ENCODE measurements at regions not wholly inside any gene's neighbourhood (a gene's known extent, or its start where the extent isn't known, plus 50 kb on each side); places are given as distances from the start of the nearest gene placed in this dataset.

DNA sequence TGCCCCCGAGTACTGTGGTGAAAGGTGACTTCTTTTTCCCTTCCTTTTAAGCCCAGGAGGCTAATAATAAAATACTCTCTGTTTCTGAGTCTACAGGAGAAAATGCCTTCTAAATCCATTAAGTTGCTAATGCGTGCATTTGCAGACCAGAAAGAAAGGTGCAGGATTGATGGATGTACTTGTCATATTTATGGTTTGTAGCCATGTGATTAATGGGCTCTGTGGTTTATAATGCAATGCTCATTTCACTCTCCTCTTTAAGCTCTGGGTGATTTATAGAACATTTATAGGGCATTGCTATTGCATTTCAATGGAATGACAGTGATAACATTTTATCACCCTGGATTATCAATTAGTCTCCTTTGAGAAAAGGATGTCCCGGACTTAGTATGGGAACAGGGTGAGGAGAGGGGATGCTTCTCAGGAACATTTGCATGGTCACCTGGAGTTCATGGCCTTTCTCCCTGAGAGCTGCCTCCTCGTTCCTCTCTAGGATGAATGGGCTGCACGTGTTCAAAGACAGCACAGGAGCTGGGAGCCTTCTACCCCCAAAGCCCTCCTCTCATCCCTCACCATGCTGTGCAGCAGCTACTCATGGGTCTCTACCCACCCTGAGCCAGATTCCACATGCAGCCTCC is 82.8 kb upstream of the HMGXB4 start:
- H3K9ac ChIP-seq (ENCODE audit: insufficient read depth in 1 of 2, low read depth in 2 of 2, low read length in 2 of 2), result no peak overlapping the region
- POLR2A ChIA-PET, result no interaction called here
- H4K20me1 ChIP-seq (replicated peaks; ENCODE audit: control insufficient read depth, insufficient read depth, low read length), result 0 out of 2 replicates have a peak, but pooled peaks cover 4% of the 10 kb centered on the region
- H3K4me2 ChIP-seq (ENCODE audit: insufficient read depth, low read length), result no peak overlapping the region
- FAIRE-seq (no peak), DNase-seq (ENCODE audit: extremely low read depth in 1 of 4, low spot score in 3 of 4) (no peak), ATAC-seq (no peak)
- no peak overlapping the region for H3K27ac ChIP-seq (ENCODE audit: extremely low read depth, low read depth, low read length)
- intact Hi-C loops (cut with micrococcal nuclease) (no loop called here), in situ Hi-C loops (cut with MboI) (loop anchor here (25.0 kb wide), 1 partner anchor 762 kb away; no protein-coding TSS in a partner anchor)
- no peaks in the 10 kb centered on the region for H3K9me3 ChIP-seq (replicated peaks; ENCODE audit: control insufficient read depth, insufficient read depth, low read depth, low read length)
- no peak overlapping the region for H3K4me3 ChIP-seq
- no peaks in the 10 kb centered on the region for H3K27me3 ChIP-seq (ENCODE audit: control insufficient read depth in 2 of 2, insufficient read depth in 2 of 2, low read length in 2 of 2)
- H2AFZ ChIP-seq (ENCODE audit: low read depth, low read length), result no peak overlapping the region
- H3K36me3 ChIP-seq (ENCODE audit: control insufficient read depth, insufficient read depth, low read length), result peaks cover 7% of the 10 kb centered on the region; the same call in 2 of the 3 replicates
- no TSS peak for BruUV-seq (replicated peaks)
- no peaks in the 10 kb centered on the region for H3K79me2 ChIP-seq (ENCODE audit: control insufficient read depth, insufficient read depth, low read length)
- 67% methylated on average over 5 of the region's 5 CpGs for WGBS (ENCODE audit: insufficient coverage, low coverage, missing lambda C conversion rate)
- TF ChIP-seq MEIS2 (IDR thresholded peaks at IDR 0.05; ENCODE audit: partially characterized antibody) (peak; percentile 25), PPARD (CRISPR knock-in tag; IDR thresholded peaks at IDR 0.05) (no peak), ARID3B (CRISPR knock-in tag; IDR thresholded peaks at IDR 0.05; ENCODE audit: borderline replicate concordance) (no peak), PHTF2 (CRISPR knock-in tag; IDR thresholded peaks at IDR 0.05) (no peak)
- CTCF ChIA-PET (ENCODE audit: low intra/inter-chr PET ratio), result no interaction called here
- H3K4me1 ChIP-seq (replicated peaks in 1 of 2; ENCODE audit: control insufficient read depth in 2 of 2, insufficient read depth in 2 of 2, low read length in 2 of 2), result no peaks in the 10 kb centered on the region
- H3K9me1 ChIP-seq (ENCODE audit: control insufficient read depth, insufficient read depth, low read length), result no peaks in the 10 kb centered on the region
